ENCODE measurements at regions not wholly inside any gene's neighbourhood (a gene's known extent, or its start where the extent isn't known, plus 50 kb on each side); places are given as distances from the start of the nearest gene placed in this dataset.

DNA sequence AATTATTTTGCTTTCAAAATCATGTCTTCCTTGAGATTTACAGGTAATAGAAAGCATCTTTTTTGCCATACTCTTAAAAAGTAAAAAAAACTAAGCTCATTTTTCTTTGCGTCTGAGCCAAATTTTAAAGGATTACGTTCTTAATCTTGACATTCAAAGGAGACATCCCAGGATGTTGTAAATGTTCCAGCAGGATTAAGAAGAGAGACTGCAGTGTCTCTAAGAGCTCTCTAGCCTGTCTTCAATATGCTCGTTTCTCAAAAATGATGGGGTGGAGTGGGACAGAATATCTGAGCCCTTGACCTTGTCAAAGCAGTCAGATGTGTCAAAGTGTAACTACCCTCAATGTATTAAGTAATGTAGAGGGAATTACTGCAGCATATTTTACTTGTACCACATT lies 363.3 kb downstream of the PCDH7 start:
- H3K9me3 Mint-ChIP-seq (ENCODE audit: unreplicated experiment): no peaks in the 10 kb centered on the region
- no peak for DNase-seq (ENCODE audit: unreplicated experiment)
- H3K27ac Mint-ChIP-seq (ENCODE audit: low read depth, unreplicated experiment): no peak overlapping the region
- POLR2A ChIA-PET: interaction anchor here (0.7 kb wide), 1 partner anchor 8 kb away, joined by 3 read pairs; no protein-coding TSS in a partner anchor
- intact Hi-C loops (cut with micrococcal nuclease): no loop called here
- BruUV-seq (replicated peaks): no TSS peak
- TF ChIP-seq CTCF (IDR thresholded peaks at IDR 0.05; ENCODE audit: unreplicated experiment): no peak
- no peaks in the 10 kb centered on the region for H3K36me3 Mint-ChIP-seq (ENCODE audit: insufficient read depth, unreplicated experiment)
- CTCF ChIA-PET: interaction anchor here (2.1 kb wide), 1 partner anchor 17 kb away, joined by 10 read pairs; no protein-coding TSS in a partner anchor
- peaks cover 11% of the 10 kb centered on the region for H3K4me1 Mint-ChIP-seq (ENCODE audit: insufficient read depth, unreplicated experiment)
- H3K4me3 Mint-ChIP-seq (ENCODE audit: unreplicated experiment): no peak overlapping the region
- H3K27me3 Mint-ChIP-seq (ENCODE audit: insufficient read depth, unreplicated experiment): no peaks in the 10 kb centered on the region

DNA sequence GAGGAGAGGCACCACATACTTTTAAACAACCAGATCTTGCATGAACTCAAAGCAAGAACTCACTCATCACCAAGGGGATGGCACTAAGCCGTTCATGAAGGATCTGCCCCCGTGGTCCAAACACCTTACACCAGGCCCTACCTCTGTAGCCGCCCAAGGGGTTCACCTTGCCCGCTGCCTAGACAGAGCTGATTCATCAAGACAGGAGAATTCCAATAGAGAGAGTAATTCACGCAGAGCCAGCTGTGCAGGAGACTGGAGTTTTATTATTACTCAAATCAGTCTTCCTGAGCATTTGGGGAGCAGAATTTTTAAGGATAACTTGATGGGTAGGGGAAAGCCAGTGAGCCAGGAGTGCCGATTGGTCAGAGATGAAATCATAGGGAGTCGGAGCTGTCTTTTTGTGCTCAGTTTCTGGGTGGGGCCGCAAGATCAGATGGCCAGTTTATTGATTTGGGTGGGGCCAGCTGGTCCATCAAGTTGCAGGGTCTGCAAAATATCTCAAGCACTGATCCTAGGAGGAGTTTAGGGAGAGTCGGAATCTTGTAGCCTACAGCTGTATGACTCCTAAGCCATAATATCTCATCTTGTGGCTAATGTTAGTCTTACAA lies 364.7 kb downstream of the PCDH7 start:
- no peaks in the 10 kb centered on the region for H3K27me3 Mint-ChIP-seq (ENCODE audit: insufficient read depth, unreplicated experiment)
- no peaks in the 10 kb centered on the region for H3K36me3 Mint-ChIP-seq (ENCODE audit: insufficient read depth, unreplicated experiment)
- H3K4me3 Mint-ChIP-seq (ENCODE audit: unreplicated experiment): no peak overlapping the region
- CTCF ChIA-PET: no interaction called here
- no peak for TF ChIP-seq CTCF (IDR thresholded peaks at IDR 0.05; ENCODE audit: unreplicated experiment)
- H3K9me3 Mint-ChIP-seq (ENCODE audit: unreplicated experiment): no peaks in the 10 kb centered on the region
- H3K4me1 Mint-ChIP-seq (ENCODE audit: insufficient read depth, unreplicated experiment): peaks cover 15% of the 10 kb centered on the region
- peak overlapping the region; percentile 23 for H3K27ac Mint-ChIP-seq (ENCODE audit: low read depth, unreplicated experiment)
- POLR2A ChIA-PET: no interaction called here
- peak; percentile 32 for DNase-seq (ENCODE audit: unreplicated experiment)
- BruUV-seq (replicated peaks): no TSS peak
- intact Hi-C loops (cut with micrococcal nuclease): no loop called here

- H3K36me3 Mint-ChIP-seq (ENCODE audit: insufficient read depth, unreplicated experiment): no peaks in the 10 kb centered on the region
- peaks cover 16% of the 10 kb centered on the region for H3K4me1 Mint-ChIP-seq (ENCODE audit: insufficient read depth, unreplicated experiment)
- no TSS peak for BruUV-seq (replicated peaks)
- no peaks in the 10 kb centered on the region for H3K27me3 Mint-ChIP-seq (ENCODE audit: insufficient read depth, unreplicated experiment)
- ChIA-PET POLR2A (no interaction called here), CTCF (no interaction called here)
- no peak overlapping the region for H3K27ac Mint-ChIP-seq (ENCODE audit: low read depth, unreplicated experiment)
- intact Hi-C loops (cut with micrococcal nuclease): no loop called here
- DNase-seq (ENCODE audit: unreplicated experiment): no peak
- no peak for TF ChIP-seq CTCF (IDR thresholded peaks at IDR 0.05; ENCODE audit: unreplicated experiment)
- H3K4me3 Mint-ChIP-seq (ENCODE audit: unreplicated experiment): no peak overlapping the region
- H3K9me3 Mint-ChIP-seq (ENCODE audit: unreplicated experiment): no peaks in the 10 kb centered on the region
Measured at GRCh38 chr4:31085689-31086088, 365.5 kb downstream of the PCDH7 start.

DNA sequence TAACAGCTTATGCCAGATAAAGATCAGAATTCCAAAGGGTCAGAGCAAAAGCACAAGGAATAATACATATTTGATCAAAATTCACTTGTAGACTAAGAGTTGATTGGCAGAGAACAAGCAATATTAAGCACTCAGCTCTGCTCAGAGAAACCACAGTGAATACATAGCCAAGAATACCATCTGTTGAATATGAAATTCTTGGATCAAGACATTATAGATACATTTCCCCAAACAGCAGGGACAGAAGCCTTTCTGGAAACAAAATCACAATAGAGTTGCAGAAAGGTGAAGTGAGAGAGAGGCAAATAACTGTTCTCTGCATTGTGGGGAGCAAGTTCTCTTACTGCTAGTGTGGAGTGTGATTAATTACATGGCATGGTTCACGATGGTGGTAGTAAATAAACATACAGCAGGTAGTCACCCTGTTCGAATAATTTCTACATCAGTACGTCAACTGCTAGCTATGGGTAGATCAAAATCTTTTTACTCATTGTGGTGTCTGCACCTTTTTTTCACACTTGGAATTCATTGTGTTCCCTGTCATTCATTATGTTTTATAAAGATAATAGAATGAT lies 366.7 kb downstream of the PCDH7 start:
- Mint-ChIP-seq H3K4me3 (ENCODE audit: unreplicated experiment) (no peak overlapping the region), H3K9me3 (ENCODE audit: unreplicated experiment) (no peaks in the 10 kb centered on the region), H3K27ac (ENCODE audit: low read depth, unreplicated experiment) (no peak overlapping the region), H3K36me3 (ENCODE audit: insufficient read depth, unreplicated experiment) (no peaks in the 10 kb centered on the region), H3K4me1 (ENCODE audit: insufficient read depth, unreplicated experiment) (peaks cover 16% of the 10 kb centered on the region), H3K27me3 (ENCODE audit: insufficient read depth, unreplicated experiment) (no peaks in the 10 kb centered on the region)
- BruUV-seq (replicated peaks): no TSS peak
- intact Hi-C loops (cut with micrococcal nuclease): no loop called here
- no peak for TF ChIP-seq CTCF (IDR thresholded peaks at IDR 0.05; ENCODE audit: unreplicated experiment)
- ChIA-PET CTCF (no interaction called here), POLR2A (no interaction called here)
- no peak for DNase-seq (ENCODE audit: unreplicated experiment)

Measured in MCF 10A (cell line).